HepG2 (cell line): ENCODE measurements at regions not wholly inside any gene's neighbourhood (a gene's known extent, or its start where the extent isn't known, plus 50 kb on each side); places are given as distances from the start of the nearest gene placed in this dataset.

Experiments
- CEBPG ChIP-seq: IDR thresholded peaks from 2 replicates; pipeline ENCODE4 v1.6.1; 2016
- IRF2 ChIP-seq: IDR thresholded peaks from 2 replicates; pipeline ENCODE4 v1.6.1; 2018; ENCODE audit warnings: missing genetic modification reagents, missing compliant biosample characterization
- RBAK ChIP-seq: sonication (generic); formaldehyde crosslinking; IDR thresholded peaks from 2 replicates; pipeline ENCODE4 v1.5.1; 2020; ENCODE audit warnings: mild to moderate bottlenecking, missing genetic modification reagents
- SRF ChIP-seq: IDR thresholded peaks from 2 replicates; pipeline ENCODE4 v1.6.1; 2011; ENCODE audit warnings: mild to moderate bottlenecking, low read depth, low read length, moderate library complexity
- ZBTB43 ChIP-seq: sonication (generic); formaldehyde crosslinking; conservative IDR thresholded peaks from 2 replicates; pipeline ENCODE4 v1.4.0; 2020; ENCODE audit warnings: missing genetic modification reagents

- TF ChIP-seq RBAK (CRISPR knock-in tag): no peak
- TF ChIP-seq SRF: no peak
- TF ChIP-seq ZBTB43 (CRISPR knock-in tag): no peak
- TF ChIP-seq IRF2 (CRISPR knock-in tag): no peak
- TF ChIP-seq CEBPG (CRISPR knock-in tag): no peak
Observed at GRCh38 chr11:43602670-43603069, 77.9 kb upstream of the HSD17B12 start.
